22Rv1 (cell line): ENCODE measurements at regions not wholly inside any gene's neighbourhood (a gene's known extent, or its start where the extent isn't known, plus 50 kb on each side); places are given as distances from the start of the nearest gene placed in this dataset.

ENCODE experiments used
- CTCF ChIP-seq: fragments of 450-650 bp; IDR thresholded peaks from 2 replicates; pipeline ENCODE4 v1.5.1; 2017; ENCODE audit warnings: mild to moderate bottlenecking
- ZFX ChIP-seq: fragments of 450-650 bp; IDR thresholded peaks from 2 replicates; pipeline ENCODE4 v1.6.1; 2017; ENCODE audit warnings: antibody characterized with exemption, borderline replicate concordance

GRCh38 chr7:84700563-84701370 is 486.1 kb downstream of the SEMA3D start:
- TF ChIP-seq CTCF (no peak), ZFX (no peak)
